Skeletal muscle cell (primary cell): ENCODE measurements at regions not wholly inside any gene's neighbourhood (a gene's known extent, or its start where the extent isn't known, plus 50 kb on each side); places are given as distances from the start of the nearest gene placed in this dataset.
"Not testable (repeated sequence)": the region's sequence is repeated elsewhere in the genome, so short reads cannot be mapped to it uniquely, and the experiment has no call there.

Experiments used
- DNase-seq: peaks from one replicate; pipeline ENCODE4 v3.0.0-alpha.2; 2010; ENCODE audit warnings: low read depth
- H3K4me3 ChIP-seq: 2 replicates; pipeline ENCODE4 v1.5.1; 2011; ENCODE audit warnings: low read depth, mild to moderate bottlenecking, control low read depth, low read length, moderate library complexity

- DNase-seq: no peak
- no peak overlapping the region for H3K4me3 ChIP-seq
Measured at GRCh38 chr6:167745670-167746389, 80.9 kb upstream of the AFDN start.

GRCh38 chr6:167746390-167746907 lies 80.3 kb upstream of the AFDN start:
- H3K4me3 ChIP-seq: no peak overlapping the region
- DNase-seq: no peak

GRCh38 chr6:167746975-167747374 lies 79.7 kb upstream of the AFDN start:
- no peak for DNase-seq
- H3K4me3 ChIP-seq: no peak overlapping the region

GRCh38 chr6:167747645-167748044 lies 79.1 kb upstream of the AFDN start:
- no peak for DNase-seq
- H3K4me3 ChIP-seq: no peak overlapping the region

- no peak for DNase-seq
- H3K4me3 ChIP-seq: no peak overlapping the region
Measured at GRCh38 chr6:167748046-167748445, 78.7 kb upstream of the AFDN start.

- no peak overlapping the region for H3K4me3 ChIP-seq
- no peak for DNase-seq
Measured at GRCh38 chr6:167748458-167749379, 78.0 kb upstream of the AFDN start.

- no peak for DNase-seq
Measured at GRCh38 chr6:167750956-167751358, 75.8 kb upstream of the AFDN start.

GRCh38 chr6:167751579-167752115 lies 75.1 kb upstream of the AFDN start:
- DNase-seq: no peak
- H3K4me3 ChIP-seq: no peak overlapping the region

More at GRCh38 chr6:167750956-167751358, 75.8 kb upstream of the AFDN start:
- H3K4me3 ChIP-seq: no peak overlapping the region

GRCh38 chr6:167753281-167753680 lies 73.4 kb upstream of the AFDN start:
- not testable (repeated sequence) for H3K4me3 ChIP-seq, DNase-seq

- H3K4me3 ChIP-seq: no peak overlapping the region
- DNase-seq: no peak
Measured at GRCh38 chr6:167754691-167755090, 72.0 kb upstream of the AFDN start.

GRCh38 chr6:167755461-167755860 lies 71.2 kb upstream of the AFDN start:
- H3K4me3 ChIP-seq: no peak overlapping the region
- no peak for DNase-seq

- DNase-seq: no peak
- H3K4me3 ChIP-seq: no peak overlapping the region
Measured at GRCh38 chr6:167756597-167756996, 70.1 kb upstream of the AFDN start.

GRCh38 chr6:167757249-167757648 lies 69.5 kb upstream of the AFDN start:
- no peak overlapping the region for H3K4me3 ChIP-seq
- no peak for DNase-seq

- DNase-seq: no peak
- no peak overlapping the region for H3K4me3 ChIP-seq
Measured at GRCh38 chr6:167757821-167758220, 68.9 kb upstream of the AFDN start.

- DNase-seq: no peak
- H3K4me3 ChIP-seq: no peak overlapping the region
Measured at GRCh38 chr6:167758309-167759023, 68.2 kb upstream of the AFDN start.

- H3K4me3 ChIP-seq: no peak overlapping the region
- DNase-seq: no peak
Measured at GRCh38 chr6:167759206-167759605, 67.5 kb upstream of the AFDN start.

- DNase-seq: no peak
- H3K4me3 ChIP-seq: no peak overlapping the region
Measured at GRCh38 chr6:167759912-167760311, 66.8 kb upstream of the AFDN start.

- peak; percentile 1 for DNase-seq
Measured at GRCh38 chr6:167760979-167761793, 65.5 kb upstream of the AFDN start.

GRCh38 chr6:167761794-167762258 lies 64.9 kb upstream of the AFDN start:
- no peak for DNase-seq
- H3K4me3 ChIP-seq: no peak overlapping the region

More at GRCh38 chr6:167760979-167761793, 65.5 kb upstream of the AFDN start:
- H3K4me3 ChIP-seq: no peak overlapping the region
